ENCODE measurements at regions not wholly inside any gene's neighbourhood (a gene's known extent, or its start where the extent isn't known, plus 50 kb on each side); places are given as distances from the start of the nearest gene placed in this dataset.

DNA sequence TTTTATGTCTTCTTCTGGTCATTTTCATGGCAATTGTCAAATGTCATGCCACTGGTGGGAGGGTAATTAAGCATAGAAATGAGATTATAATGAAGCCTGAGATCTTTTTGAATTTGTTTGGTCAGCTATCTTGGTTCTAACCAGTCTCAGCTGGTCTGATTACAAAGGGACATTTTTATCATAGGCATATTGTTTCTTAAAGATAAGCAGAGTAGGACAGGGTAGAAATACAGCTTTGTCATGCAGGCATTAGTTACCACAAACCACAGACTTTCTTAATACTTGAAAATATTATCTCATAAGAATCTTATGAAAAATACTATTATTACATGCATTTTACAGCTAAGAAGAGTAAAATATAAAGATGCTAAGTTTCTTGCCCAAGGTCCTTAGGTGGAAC is 1761.5 kb downstream of the PCDH9 start:
- Histone ChIP-seq H3K4me3 (ENCODE audit: low read length) (no peak overlapping the region), H3K9me3 (ENCODE audit: control insufficient read depth, insufficient read depth, low read length) (no peaks in the 10 kb centered on the region), H3K27me3 (ENCODE audit: control insufficient read depth, insufficient read depth, low read length) (no peaks in the 10 kb centered on the region), H3K36me3 (ENCODE audit: control insufficient read depth, insufficient read depth, low read length) (no peaks in the 10 kb centered on the region), H3K4me1 (ENCODE audit: control insufficient read depth, insufficient read depth, low read length) (no peaks in the 10 kb centered on the region), H3K27ac (ENCODE audit: low read length) (no peak overlapping the region)
- no peak for DNase-seq (ENCODE audit: low read depth, low spot score)

DNA sequence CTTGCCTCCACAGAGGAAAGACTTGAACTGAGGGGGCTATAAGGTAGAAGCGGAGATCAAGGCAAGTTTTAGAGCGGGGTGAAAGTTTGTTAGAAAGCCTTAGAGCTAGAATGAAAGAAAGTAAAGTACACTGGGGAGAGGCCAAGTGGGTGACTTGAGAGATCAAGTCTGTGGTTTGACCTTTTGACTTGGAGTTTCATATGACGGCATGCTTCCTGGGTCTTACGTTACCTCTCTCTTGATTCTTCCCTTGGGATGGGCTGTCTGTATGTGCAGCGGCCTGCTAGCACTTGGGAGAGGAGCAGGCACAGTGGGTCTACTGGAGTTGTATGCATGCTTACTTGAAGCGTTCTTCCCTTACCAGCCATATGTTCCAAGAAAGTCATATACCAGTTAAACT is 1768.5 kb downstream of the PCDH9 start:
- WGBS (ENCODE audit: insufficient coverage, insufficient read length), result no CpG with 5 or more reads among the region's 6 CpGs
- no peak for DNase-seq (ENCODE audit: low read depth, low spot score)

DNA sequence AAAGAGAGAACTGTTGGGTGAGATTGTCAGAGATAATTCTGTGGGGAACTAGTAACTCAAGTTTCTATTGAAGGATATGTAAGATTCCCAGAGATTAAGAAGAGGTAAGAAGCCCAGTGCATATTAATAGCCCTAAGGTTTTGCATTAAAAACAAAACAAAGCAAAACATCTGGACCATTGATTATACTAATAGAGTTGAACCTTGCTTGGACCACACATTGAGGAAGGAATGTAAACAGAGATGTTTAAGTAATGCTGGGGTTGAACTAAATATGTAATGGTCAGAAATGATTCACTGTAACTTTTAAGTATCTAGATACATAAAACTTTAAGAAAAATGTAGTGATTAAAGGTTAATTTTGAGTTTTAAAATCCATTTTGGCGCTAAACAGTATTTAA is 1770.0 kb downstream of the PCDH9 start:
- Histone ChIP-seq H3K27ac (ENCODE audit: low read length) (no peak overlapping the region), H3K36me3 (ENCODE audit: control insufficient read depth, insufficient read depth, low read length) (no peaks in the 10 kb centered on the region), H3K9me3 (ENCODE audit: control insufficient read depth, insufficient read depth, low read length) (no peaks in the 10 kb centered on the region), H3K27me3 (ENCODE audit: control insufficient read depth, insufficient read depth, low read length) (no peaks in the 10 kb centered on the region), H3K4me3 (ENCODE audit: low read length) (no peak overlapping the region), H3K4me1 (ENCODE audit: control insufficient read depth, insufficient read depth, low read length) (no peaks in the 10 kb centered on the region)
- DNase-seq (ENCODE audit: low read depth, low spot score), result no peak
- WGBS (ENCODE audit: insufficient coverage, insufficient read length), result no CpG with 5 or more reads among the region's 1 CpG

More for the DNA sequence above, 1768.5 kb downstream of the PCDH9 start:
- H3K27me3 ChIP-seq (ENCODE audit: control insufficient read depth, insufficient read depth, low read length), result no peaks in the 10 kb centered on the region
- no peak overlapping the region for H3K4me3 ChIP-seq (ENCODE audit: low read length)
- no peaks in the 10 kb centered on the region for H3K4me1 ChIP-seq (ENCODE audit: control insufficient read depth, insufficient read depth, low read length)
- H3K36me3 ChIP-seq (ENCODE audit: control insufficient read depth, insufficient read depth, low read length), result no peaks in the 10 kb centered on the region
- H3K27ac ChIP-seq (ENCODE audit: low read length), result no peak overlapping the region
- no peaks in the 10 kb centered on the region for H3K9me3 ChIP-seq (ENCODE audit: control insufficient read depth, insufficient read depth, low read length)

DNA sequence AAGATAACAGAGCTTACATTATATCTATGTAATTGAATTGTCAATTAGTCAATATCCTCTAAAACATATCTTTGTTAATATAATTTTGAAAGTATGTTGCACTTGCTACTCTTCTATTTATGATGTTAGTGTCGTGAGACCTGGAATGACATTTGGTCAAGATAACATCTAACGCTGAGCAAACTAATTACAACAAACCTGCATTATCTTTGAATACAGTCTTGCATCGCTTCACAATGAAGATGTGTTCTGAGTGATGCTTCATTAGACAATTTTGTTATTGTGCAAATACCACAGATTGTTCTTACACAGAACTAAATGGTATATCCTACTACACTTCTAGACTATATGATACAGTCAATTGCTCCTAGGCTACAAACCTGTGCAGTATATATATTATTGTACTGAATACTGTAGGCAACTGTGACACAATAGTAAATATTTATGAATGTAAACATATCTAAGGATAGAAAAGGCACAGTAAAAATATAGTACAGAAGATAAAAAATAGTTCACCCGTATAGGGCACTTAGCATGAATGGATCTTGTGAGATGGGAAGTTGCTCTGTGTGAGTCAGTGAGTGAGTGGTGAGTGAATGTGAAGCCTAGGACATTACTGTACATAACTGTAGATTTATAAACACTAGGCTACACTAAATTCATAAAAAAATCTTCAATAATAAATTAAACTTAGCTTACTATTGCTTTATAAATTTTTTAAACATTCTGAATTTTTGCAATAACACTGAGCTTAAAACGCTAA is 1773.8 kb downstream of the PCDH9 start:
- DNase-seq (ENCODE audit: low read depth, low spot score), result no peak
- Histone ChIP-seq H3K27ac (ENCODE audit: low read length) (no peak overlapping the region), H3K36me3 (ENCODE audit: control insufficient read depth, insufficient read depth, low read length) (no peaks in the 10 kb centered on the region), H3K27me3 (ENCODE audit: control insufficient read depth, insufficient read depth, low read length) (no peaks in the 10 kb centered on the region), H3K9me3 (ENCODE audit: control insufficient read depth, insufficient read depth, low read length) (no peaks in the 10 kb centered on the region), H3K4me1 (ENCODE audit: control insufficient read depth, insufficient read depth, low read length) (no peaks in the 10 kb centered on the region), H3K4me3 (ENCODE audit: low read length) (no peak overlapping the region)
- no CpG with 5 or more reads among the region's 5 CpGs for WGBS (ENCODE audit: insufficient coverage, insufficient read length)

DNA sequence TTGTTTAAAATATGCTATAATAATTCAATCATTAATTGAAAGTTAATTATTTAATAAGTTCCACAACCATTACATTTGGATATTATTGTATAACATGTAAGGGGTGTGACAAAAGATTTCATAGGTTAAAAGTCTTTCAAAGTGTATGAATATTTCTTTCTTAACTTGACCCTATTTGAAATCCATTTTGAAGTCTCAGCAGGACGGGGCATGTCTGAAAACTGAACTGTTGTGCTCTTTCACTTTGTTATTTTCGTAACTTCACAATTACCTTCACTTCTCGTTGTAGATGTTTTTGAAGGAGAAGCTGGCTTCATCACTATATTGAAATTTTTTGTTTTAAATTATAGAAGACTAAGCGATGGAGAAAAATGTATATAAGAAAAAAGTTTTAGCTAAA is 1775.7 kb downstream of the PCDH9 start:
- H3K36me3 ChIP-seq (ENCODE audit: control insufficient read depth, insufficient read depth, low read length), result no peaks in the 10 kb centered on the region
- WGBS (ENCODE audit: insufficient coverage, insufficient read length), result 100% methylated on average over 1 of the region's 4 CpGs
- no peak overlapping the region for H3K27ac ChIP-seq (ENCODE audit: low read length)
- H3K4me3 ChIP-seq (ENCODE audit: low read length), result no peak overlapping the region
- no peaks in the 10 kb centered on the region for H3K4me1 ChIP-seq (ENCODE audit: control insufficient read depth, insufficient read depth, low read length)
- no peaks in the 10 kb centered on the region for H3K9me3 ChIP-seq (ENCODE audit: control insufficient read depth, insufficient read depth, low read length)
- DNase-seq (ENCODE audit: low read depth, low spot score), result no peak
- no peaks in the 10 kb centered on the region for H3K27me3 ChIP-seq (ENCODE audit: control insufficient read depth, insufficient read depth, low read length)

DNA sequence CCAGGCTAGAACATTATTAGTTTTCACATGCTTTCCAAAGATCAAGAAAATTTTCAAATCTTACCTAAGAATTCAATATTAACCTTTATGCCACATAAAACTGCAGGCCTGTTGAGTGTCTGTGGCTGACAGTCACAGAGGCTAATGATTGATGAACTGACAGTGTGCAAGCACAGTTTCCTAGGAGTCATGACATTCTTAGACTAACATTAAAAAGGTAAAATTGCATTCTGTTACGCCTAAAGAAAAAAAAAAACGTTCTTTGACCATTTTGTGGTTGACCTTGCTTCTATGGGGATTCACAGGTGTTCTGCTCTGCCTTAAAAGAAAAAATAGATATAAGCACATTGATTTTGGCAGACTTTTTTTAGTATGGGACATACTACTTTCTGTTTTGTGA is 1776.2 kb downstream of the PCDH9 start:
- H3K27me3 ChIP-seq (ENCODE audit: control insufficient read depth, insufficient read depth, low read length), result no peaks in the 10 kb centered on the region
- H3K4me3 ChIP-seq (ENCODE audit: low read length), result no peak overlapping the region
- no peaks in the 10 kb centered on the region for H3K4me1 ChIP-seq (ENCODE audit: control insufficient read depth, insufficient read depth, low read length)
- H3K27ac ChIP-seq (ENCODE audit: low read length), result no peak overlapping the region
- no peak for DNase-seq (ENCODE audit: low read depth, low spot score)
- H3K36me3 ChIP-seq (ENCODE audit: control insufficient read depth, insufficient read depth, low read length), result no peaks in the 10 kb centered on the region
- no peaks in the 10 kb centered on the region for H3K9me3 ChIP-seq (ENCODE audit: control insufficient read depth, insufficient read depth, low read length)
- no CpG with 5 or more reads among the region's 2 CpGs for WGBS (ENCODE audit: insufficient coverage, insufficient read length)

DNA sequence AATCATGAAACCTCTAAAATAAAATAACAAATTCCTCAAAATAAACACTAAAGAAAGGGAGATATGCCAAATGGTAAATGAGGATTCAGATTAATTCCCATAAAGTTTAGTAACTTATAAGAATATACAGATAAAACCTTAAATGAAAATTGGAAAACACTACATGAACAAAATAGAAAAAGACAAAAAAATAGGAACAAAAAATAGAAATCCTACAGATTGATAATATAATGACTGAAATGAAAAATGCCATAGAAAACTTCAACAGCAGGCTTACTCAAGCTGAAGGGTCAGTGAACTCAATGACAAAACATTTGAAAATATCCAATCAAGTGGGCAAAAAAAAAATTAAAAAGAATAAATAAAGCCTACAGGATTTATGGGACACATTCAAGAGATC is 1784.8 kb downstream of the PCDH9 start:
- Histone ChIP-seq H3K36me3 (ENCODE audit: control insufficient read depth, insufficient read depth, low read length) (no peaks in the 10 kb centered on the region), H3K27ac (ENCODE audit: low read length) (no peak overlapping the region), H3K4me3 (ENCODE audit: low read length) (no peak overlapping the region), H3K27me3 (ENCODE audit: control insufficient read depth, insufficient read depth, low read length) (no peaks in the 10 kb centered on the region), H3K9me3 (ENCODE audit: control insufficient read depth, insufficient read depth, low read length) (no peaks in the 10 kb centered on the region), H3K4me1 (ENCODE audit: control insufficient read depth, insufficient read depth, low read length) (no peaks in the 10 kb centered on the region)
- no peak for DNase-seq (ENCODE audit: low read depth, low spot score)

DNA sequence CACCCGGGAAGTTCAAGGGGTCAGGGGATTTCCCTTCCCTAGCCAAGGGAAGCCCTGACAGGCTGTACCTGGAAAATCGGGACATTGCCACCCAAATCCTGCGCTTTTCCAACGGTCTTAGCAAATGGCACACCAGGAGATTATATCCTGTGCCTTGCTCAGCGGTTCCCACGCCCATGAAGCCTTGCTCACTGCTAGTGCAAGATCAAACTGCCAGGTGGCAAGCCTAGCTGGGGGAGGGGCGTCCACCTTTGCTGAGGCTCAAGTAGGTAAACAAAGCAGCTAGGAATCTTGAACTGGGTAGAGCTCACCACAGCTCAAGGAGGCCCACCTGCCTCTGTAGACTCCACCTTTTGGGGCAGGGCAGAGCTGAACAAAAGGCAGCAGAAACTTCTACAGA is 1794.5 kb downstream of the PCDH9 start:
- Histone ChIP-seq H3K27ac (ENCODE audit: low read length) (no peak overlapping the region), H3K9me3 (ENCODE audit: control insufficient read depth, insufficient read depth, low read length) (peaks cover 3% of the 10 kb centered on the region; the same call in 1 of the 2 replicates), H3K36me3 (ENCODE audit: control insufficient read depth, insufficient read depth, low read length) (no peaks in the 10 kb centered on the region), H3K27me3 (ENCODE audit: control insufficient read depth, insufficient read depth, low read length) (no peaks in the 10 kb centered on the region), H3K4me1 (ENCODE audit: control insufficient read depth, insufficient read depth, low read length) (no peaks in the 10 kb centered on the region), H3K4me3 (ENCODE audit: low read length) (no peak overlapping the region)
- no CpG with 5 or more reads among the region's 7 CpGs for WGBS (ENCODE audit: insufficient coverage, insufficient read length)
- DNase-seq (ENCODE audit: low read depth, low spot score), result no peak

DNA sequence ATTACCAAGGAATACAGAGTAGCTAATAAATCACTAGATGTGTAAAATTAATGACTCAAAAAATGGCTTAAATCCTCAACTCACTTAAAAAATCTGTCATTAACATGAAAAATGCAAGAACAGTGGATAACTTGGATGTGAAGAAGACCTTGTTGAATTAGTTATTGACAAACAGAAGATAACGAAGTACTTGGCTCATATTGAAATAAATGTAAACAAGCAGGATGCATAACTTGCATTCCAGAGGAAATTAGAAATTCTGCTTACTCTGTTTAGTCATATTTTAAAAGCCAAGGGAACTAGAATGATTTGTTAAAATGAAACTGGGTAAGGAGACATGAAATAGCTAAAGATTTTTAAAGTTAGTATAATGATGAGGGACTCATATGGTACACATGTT is 1812.2 kb downstream of the PCDH9 start:
- no peak overlapping the region for H3K4me3 ChIP-seq (ENCODE audit: low read length)
- no peaks in the 10 kb centered on the region for H3K4me1 ChIP-seq (ENCODE audit: control insufficient read depth, insufficient read depth, low read length)
- H3K36me3 ChIP-seq (ENCODE audit: control insufficient read depth, insufficient read depth, low read length), result no peaks in the 10 kb centered on the region
- H3K27me3 ChIP-seq (ENCODE audit: control insufficient read depth, insufficient read depth, low read length), result no peaks in the 10 kb centered on the region
- no CpG with 5 or more reads among the region's 1 CpG for WGBS (ENCODE audit: insufficient coverage, insufficient read length)
- H3K9me3 ChIP-seq (ENCODE audit: control insufficient read depth, insufficient read depth, low read length), result no peaks in the 10 kb centered on the region
- no peak overlapping the region for H3K27ac ChIP-seq (ENCODE audit: low read length)
- DNase-seq (ENCODE audit: low read depth, low spot score), result no peak

DNA sequence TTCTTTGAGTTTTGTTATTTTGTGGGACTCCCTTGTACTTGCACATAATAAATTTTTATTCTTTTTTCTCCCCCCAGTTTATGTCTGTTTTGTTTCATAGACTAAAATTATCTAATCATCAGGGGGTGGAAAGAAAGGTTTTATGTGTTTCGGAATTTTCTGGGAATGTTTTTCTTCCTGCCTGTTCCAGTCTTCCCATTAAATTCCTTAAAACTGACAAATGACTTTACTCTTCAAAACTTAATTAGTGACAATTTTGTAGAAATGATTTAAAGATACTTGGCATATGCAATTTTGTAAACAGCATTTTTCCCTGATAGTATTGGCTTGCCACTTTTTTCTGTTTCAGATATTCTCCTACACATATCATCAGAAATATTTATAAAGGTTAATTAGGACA is 1813.4 kb downstream of the PCDH9 start:
- Histone ChIP-seq H3K27ac (ENCODE audit: low read length) (no peak overlapping the region), H3K36me3 (ENCODE audit: control insufficient read depth, insufficient read depth, low read length) (no peaks in the 10 kb centered on the region), H3K27me3 (ENCODE audit: control insufficient read depth, insufficient read depth, low read length) (no peaks in the 10 kb centered on the region), H3K4me1 (ENCODE audit: control insufficient read depth, insufficient read depth, low read length) (no peaks in the 10 kb centered on the region), H3K4me3 (ENCODE audit: low read length) (no peak overlapping the region), H3K9me3 (ENCODE audit: control insufficient read depth, insufficient read depth, low read length) (no peaks in the 10 kb centered on the region)
- WGBS (ENCODE audit: insufficient coverage, insufficient read length), result no CpG with 5 or more reads among the region's 1 CpG
- DNase-seq (ENCODE audit: low read depth, low spot score), result no peak

DNA sequence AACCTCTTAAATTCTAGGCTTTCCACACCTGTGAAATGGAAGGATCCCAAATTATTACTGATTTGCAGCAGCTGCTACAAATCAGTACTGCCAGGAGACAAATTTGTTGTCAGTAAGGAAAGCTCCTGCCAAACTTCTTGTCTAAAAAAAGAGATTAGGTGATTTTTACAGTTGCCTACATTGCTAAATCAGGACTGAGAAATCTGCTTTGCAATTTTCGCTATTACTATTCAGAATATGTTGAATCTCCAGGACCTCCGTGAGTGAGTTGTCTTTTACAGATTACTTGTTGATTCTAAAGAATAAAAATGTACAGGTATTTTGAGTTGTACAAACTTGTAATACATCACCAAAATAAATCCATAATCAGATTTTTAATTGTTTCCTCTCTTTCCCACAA is 1815.9 kb downstream of the PCDH9 start:
- no peaks in the 10 kb centered on the region for H3K27me3 ChIP-seq (ENCODE audit: control insufficient read depth, insufficient read depth, low read length)
- H3K9me3 ChIP-seq (ENCODE audit: control insufficient read depth, insufficient read depth, low read length), result no peaks in the 10 kb centered on the region
- H3K27ac ChIP-seq (ENCODE audit: low read length), result no peak overlapping the region
- WGBS (ENCODE audit: insufficient coverage, insufficient read length), result no CpG with 5 or more reads among the region's 2 CpGs
- DNase-seq (ENCODE audit: low read depth, low spot score), result no peak
- no peaks in the 10 kb centered on the region for H3K36me3 ChIP-seq (ENCODE audit: control insufficient read depth, insufficient read depth, low read length)
- no peaks in the 10 kb centered on the region for H3K4me1 ChIP-seq (ENCODE audit: control insufficient read depth, insufficient read depth, low read length)
- H3K4me3 ChIP-seq (ENCODE audit: low read length), result no peak overlapping the region

Data from iPS DF 6.9 (cell line).